GM12873 (cell line): ENCODE measurements at regions not wholly inside any gene's neighbourhood (a gene's known extent, or its start where the extent isn't known, plus 50 kb on each side); places are given as distances from the start of the nearest gene placed in this dataset.

ENCODE experiments used
- CTCF ChIP-seq: IDR thresholded peaks from 2 replicates; pipeline ENCODE4 v1.5.1; 2012; ENCODE audit warnings: low read depth, mild to moderate bottlenecking, moderate library complexity, low read length, control low read depth; ENCODE audit not compliant: insufficient read depth; ENCODE audit errors: missing control alignments

DNA sequence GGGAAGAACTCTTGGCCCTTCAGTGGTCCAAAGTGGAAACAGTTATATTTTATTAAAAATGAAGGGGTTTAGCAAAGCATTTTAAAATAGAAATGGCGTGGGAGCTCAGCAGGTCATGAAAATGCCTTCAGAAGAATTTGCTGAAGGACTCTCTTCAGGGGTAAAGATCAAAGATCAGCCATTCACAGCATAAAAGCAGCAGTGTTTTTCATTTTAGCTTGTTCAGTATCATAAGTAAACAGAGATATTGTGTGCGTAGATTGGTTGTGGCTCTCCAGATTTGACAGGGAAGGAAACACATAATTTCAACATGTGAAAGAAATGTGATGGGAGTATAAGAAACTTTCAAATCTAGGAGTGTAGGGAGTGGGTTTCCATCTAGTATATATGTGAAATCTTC is 519.2 kb upstream of the MAP3K7 start:
- TF ChIP-seq CTCF = no peak

DNA sequence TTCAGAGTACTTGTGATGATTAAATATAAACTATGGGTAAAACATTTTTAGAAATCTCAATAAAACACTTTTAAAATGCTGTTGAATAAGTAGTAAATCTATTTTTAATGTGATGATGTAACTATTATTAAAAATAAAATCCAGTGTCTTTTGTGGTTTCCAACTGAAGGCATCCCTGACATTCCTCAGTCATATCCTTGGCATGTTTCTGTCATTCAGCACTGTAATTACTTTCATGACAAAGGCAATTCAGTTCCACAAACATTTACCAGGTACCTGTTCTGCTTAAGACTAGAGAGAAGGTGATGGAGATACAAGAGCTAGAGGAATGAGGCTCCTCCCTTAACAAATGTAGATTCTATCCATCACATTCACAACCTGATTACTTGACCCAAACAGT is 518.7 kb upstream of the MAP3K7 start:
- no peak for TF ChIP-seq CTCF

- TF ChIP-seq CTCF = no peak
Observed at GRCh38 chr6:91099479-91099878, 512.6 kb upstream of the MAP3K7 start.

DNA sequence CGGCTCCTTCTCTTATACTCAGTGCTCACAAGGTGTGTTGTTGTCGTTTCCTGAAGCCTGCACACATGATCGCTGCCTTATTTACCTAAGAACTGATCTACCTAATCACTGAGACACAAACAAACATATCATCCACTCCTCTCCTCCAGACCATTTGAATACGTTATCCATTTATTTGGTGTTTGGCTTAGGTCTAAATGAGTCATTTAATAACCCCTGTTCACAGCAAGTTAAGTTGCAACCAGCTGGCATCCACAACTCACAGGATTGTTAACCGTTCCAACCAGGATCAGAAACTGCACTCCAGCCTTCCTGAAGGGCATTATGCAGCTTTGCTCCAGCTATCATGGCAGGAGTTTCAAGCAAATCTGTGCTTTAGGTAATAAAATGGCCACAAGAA is 511.1 kb upstream of the MAP3K7 start:
- TF ChIP-seq CTCF = no peak

GRCh38 chr6:91097364-91097763 is 510.5 kb upstream of the MAP3K7 start:
- TF ChIP-seq CTCF = no peak

DNA sequence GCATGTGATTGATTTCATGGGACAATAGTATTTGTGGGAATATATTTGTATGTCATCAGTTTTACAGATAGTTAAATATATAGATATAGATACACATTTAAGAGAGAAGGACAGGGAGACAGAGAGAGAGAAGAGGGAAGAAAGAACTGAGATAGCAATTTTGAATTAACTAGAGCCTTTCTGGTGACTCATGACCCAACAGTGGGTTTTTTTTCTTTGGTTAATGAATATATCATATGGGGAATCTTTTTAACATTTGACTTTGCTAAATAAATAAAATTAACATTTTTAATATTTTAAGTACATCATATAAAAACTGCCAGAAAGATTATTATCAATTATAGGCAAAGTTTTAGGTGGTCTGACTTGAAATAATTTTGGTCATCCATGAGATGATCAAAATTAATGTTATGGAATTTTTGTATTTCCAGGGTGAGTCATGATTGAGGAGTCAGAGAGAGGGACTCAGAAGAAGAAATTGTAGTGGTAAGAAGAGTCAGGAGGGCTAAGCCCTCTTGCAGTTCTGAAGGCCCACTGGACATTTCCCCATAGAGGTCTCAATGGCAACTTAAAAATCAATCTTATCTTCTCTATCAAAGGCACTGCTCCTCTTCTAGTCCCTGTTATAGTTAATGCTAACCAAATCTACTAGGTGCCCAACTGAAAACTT is 508.1 kb upstream of the MAP3K7 start:
- no peak for TF ChIP-seq CTCF

- no peak for TF ChIP-seq CTCF
Observed at GRCh38 chr6:91094341-91094740, 507.5 kb upstream of the MAP3K7 start.
